HFF-Myc (cell line): ENCODE measurements at regions not wholly inside any gene's neighbourhood (a gene's known extent, or its start where the extent isn't known, plus 50 kb on each side); places are given as distances from the start of the nearest gene placed in this dataset.

Experiments used
- DNase-seq: peaks from one replicate; pipeline ENCODE4 v3.0.0-alpha.2; 2011; ENCODE audit warnings: low read depth; ENCODE audit errors: extremely low read depth
- H3K4me3 ChIP-seq: replicated peaks from 2 replicates; pipeline ENCODE4 v1.5.1; 2011; ENCODE audit warnings: low read depth, mild to moderate bottlenecking, control low read depth, low read length
- TF ChIP-seq, protein P1 (sequence below): IDR thresholded peaks from 2 replicates; pipeline ENCODE4 v1.5.1; 2012; ENCODE audit warnings: mild to moderate bottlenecking, low read depth, low read length, control low read depth; ENCODE audit errors: missing control alignments

DNA sequence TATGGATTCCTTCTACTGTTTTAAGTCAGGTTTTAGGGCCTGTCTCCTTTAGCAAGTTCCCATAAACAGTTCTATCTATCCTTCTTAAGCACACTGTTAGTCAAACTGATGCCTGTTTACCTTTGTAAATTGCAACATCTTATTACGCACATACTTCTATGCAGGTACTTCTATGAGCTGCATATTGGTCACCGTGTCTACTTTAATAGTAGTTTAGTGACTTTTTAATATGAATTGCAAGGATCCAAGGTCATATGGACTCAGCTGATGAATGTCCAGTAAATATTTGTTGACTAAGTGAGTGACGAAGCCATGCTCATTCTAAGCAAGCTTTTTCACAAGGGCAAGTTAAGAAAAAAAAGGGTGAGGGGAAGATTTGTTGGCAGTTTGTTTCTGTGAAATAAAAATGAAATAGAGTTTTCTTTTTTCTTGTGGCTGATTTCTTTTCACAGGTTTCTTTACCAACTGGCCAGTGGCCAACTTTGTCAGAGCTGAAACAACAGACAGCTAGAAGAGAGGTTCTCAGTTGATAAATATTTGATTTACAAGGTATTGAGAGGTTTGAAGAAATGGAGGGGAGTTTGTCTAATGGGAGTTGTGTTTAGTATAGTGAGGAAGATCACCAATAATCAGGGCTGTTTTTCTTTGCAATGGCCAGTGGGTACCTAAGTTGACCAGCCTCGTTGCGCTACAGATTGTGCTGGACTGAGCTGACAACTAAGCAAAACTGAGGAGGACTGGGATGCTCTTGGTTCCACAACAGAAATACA, 141.1 kb downstream of the SLC15A5 start:
- DNase-seq: no peak
- TF ChIP-seq, protein P1, sequence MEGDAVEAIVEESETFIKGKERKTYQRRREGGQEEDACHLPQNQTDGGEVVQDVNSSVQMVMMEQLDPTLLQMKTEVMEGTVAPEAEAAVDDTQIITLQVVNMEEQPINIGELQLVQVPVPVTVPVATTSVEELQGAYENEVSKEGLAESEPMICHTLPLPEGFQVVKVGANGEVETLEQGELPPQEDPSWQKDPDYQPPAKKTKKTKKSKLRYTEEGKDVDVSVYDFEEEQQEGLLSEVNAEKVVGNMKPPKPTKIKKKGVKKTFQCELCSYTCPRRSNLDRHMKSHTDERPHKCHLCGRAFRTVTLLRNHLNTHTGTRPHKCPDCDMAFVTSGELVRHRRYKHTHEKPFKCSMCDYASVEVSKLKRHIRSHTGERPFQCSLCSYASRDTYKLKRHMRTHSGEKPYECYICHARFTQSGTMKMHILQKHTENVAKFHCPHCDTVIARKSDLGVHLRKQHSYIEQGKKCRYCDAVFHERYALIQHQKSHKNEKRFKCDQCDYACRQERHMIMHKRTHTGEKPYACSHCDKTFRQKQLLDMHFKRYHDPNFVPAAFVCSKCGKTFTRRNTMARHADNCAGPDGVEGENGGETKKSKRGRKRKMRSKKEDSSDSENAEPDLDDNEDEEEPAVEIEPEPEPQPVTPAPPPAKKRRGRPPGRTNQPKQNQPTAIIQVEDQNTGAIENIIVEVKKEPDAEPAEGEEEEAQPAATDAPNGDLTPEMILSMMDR: no peak
- no peak overlapping the region for H3K4me3 ChIP-seq

DNA sequence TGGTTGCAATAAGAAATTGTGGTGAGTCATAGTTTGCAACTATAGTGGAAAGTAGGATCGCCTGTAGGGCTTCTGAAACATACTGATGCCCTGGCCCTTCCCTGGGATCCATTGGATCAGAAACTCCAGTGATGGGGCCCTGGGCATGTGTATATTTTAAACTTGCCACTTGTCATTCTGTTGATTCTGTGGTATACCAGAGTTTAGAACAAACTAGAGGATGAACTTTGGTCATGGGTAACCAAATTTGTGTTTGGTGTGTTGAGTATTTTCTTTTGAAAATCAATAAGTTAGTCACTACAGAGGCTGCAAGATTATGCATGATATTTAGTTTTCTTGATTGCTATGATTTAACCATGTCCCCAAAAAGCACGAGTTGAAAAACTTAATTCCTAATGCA, 142.2 kb downstream of the SLC15A5 start:
- DNase-seq: no peak
- TF ChIP-seq, protein P1: no peak
- no peak overlapping the region for H3K4me3 ChIP-seq

DNA sequence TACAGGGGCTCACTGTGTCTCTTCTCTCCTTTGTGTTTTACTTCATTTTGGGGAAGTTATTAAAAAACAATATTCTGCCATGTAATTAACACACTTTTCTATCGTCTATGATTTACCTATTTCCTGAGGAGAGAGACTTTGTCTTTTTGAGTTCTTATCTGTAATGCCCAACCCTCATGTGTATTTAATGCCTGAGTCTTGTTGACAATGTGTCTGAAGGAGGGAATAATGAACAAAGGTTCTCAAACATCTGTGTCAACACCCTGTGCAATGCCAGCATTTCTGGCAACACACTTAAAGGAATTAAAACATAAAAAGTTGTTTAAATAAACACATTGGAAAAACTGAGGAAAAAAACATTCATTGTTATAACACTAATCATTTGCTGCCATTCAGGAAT, 147.1 kb downstream of the SLC15A5 start:
- H3K4me3 ChIP-seq: no peak overlapping the region
- no peak for DNase-seq
- TF ChIP-seq, protein P1: no peak

DNA sequence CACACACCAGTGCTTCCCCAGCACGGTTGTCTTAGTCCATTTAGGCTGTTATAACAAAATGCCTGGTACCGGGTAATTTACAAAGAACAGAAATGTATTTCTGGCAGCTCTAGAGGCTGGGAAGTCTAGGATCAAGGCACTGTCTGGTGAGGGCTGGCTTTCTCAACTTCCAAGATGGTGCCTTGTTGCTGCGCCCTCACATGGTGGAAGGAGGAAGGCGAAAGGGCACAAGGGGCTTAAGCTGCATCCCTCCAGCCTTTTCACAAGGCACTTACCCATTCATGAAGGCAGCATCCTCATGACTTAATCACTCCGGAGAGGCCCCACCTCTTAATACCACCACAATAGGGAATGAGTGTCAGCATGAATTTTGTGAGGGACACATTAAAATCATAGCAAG, 155.5 kb downstream of the SLC15A5 start:
- no peak for DNase-seq
- TF ChIP-seq, protein P1: no peak
- no peak overlapping the region for H3K4me3 ChIP-seq

DNA sequence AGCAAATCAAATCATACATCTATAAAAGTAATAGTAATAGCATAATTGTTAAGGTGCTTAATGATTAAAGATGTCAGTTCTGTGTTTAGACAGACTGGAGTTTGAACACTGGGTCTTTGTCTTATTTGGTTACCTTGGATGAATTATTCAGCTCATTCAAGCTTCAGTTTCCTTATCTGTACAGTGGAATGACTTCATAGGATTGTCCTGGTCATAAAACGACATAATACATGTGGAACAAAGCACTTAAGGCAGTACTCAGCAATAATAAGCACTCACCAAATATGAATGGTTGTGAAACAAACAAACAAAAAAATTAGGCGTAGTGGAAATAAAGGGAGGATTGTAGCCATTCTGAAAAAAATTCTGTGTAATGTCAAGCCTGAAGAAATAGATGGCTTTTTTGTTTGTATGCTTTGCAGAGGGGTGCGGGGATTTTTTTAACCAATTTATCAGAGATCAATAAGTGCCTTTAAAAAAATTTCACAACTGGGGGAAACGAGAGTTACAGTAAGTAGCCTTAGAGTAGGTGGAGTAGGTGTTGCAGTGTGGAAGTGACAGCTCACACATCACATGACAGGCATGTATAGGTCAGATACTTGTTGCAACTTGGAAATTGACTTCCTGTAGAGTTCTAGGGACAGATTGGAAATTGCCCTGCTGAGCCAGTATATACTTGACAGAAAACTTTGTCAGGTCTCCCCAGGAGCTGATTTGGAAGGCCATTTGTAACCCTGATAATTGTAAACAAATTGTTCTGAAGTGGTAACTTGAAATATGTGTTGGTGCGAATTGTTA, 157.7 kb downstream of the SLC15A5 start:
- TF ChIP-seq, protein P1: no peak
- no peak overlapping the region for H3K4me3 ChIP-seq
- no peak for DNase-seq

DNA sequence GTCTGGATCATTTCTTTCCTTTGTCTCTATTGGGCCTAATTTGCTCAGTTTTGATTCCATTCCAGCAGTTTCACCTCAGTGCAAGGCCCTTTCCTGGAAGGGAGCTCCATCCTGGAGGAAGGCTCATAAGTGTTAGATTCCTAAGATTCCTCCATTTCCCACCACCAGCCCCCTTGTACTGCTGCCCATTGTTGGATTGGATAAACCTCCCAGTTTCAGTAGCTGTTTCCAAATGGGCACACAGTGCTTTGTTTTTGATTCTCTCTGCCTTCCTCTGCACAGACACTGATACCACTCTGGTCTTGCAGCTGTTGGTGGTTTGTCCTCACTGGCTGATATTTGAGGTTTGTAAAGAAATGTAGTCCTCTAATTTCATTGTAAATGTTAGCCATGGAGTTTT, 158.9 kb downstream of the SLC15A5 start:
- H3K4me3 ChIP-seq: no peak overlapping the region
- TF ChIP-seq, protein P1: no peak
- DNase-seq: no peak
